ENCODE measurements at regions not wholly inside any gene's neighbourhood (a gene's known extent, or its start where the extent isn't known, plus 50 kb on each side); places are given as distances from the start of the nearest gene placed in this dataset.

- no peak for DNase-seq (ENCODE audit: low read depth in 3 of 3, low spot score in 2 of 3)
These were observed 140.1 kb upstream of the ATP2B1 start for GRCh38 chr12:89848732-89849131.

- DNase-seq (ENCODE audit: low read depth in 3 of 3, low spot score in 2 of 3): no peak
These were observed 137.9 kb upstream of the ATP2B1 start for GRCh38 chr12:89846473-89847055.

- DNase-seq (ENCODE audit: low read depth in 3 of 3, low spot score in 2 of 3): no peak
These were observed 137.1 kb upstream of the ATP2B1 start for GRCh38 chr12:89845767-89846166.

GRCh38 chr12:89845366-89845765 lies 136.7 kb upstream of the ATP2B1 start:
- DNase-seq (ENCODE audit: low read depth in 3 of 3, low spot score in 2 of 3): no peak

GRCh38 chr12:89844539-89844938 lies 135.9 kb upstream of the ATP2B1 start:
- no peak for DNase-seq (ENCODE audit: low read depth in 3 of 3, low spot score in 2 of 3)

- DNase-seq (ENCODE audit: low read depth in 3 of 3, low spot score in 2 of 3): no peak
These were observed 131.7 kb upstream of the ATP2B1 start for GRCh38 chr12:89840162-89840922.

- DNase-seq (ENCODE audit: low read depth in 3 of 3, low spot score in 2 of 3): no peak
These were observed 130.8 kb upstream of the ATP2B1 start for GRCh38 chr12:89839444-89839843.

GRCh38 chr12:89838833-89839232 lies 130.2 kb upstream of the ATP2B1 start:
- no peak for DNase-seq (ENCODE audit: low read depth in 3 of 3, low spot score in 2 of 3)

- no peak for DNase-seq (ENCODE audit: low read depth in 3 of 3, low spot score in 2 of 3)
These were observed 127.4 kb upstream of the ATP2B1 start for GRCh38 chr12:89836026-89836425.

GRCh38 chr12:89834676-89835075 lies 126.0 kb upstream of the ATP2B1 start:
- DNase-seq (ENCODE audit: low read depth in 3 of 3, low spot score in 2 of 3): no peak

- no peak for DNase-seq (ENCODE audit: low read depth in 3 of 3, low spot score in 2 of 3)
These were observed 125.0 kb upstream of the ATP2B1 start for GRCh38 chr12:89833337-89834252.

GRCh38 chr12:89832336-89832735 lies 123.7 kb upstream of the ATP2B1 start:
- no peak for DNase-seq (ENCODE audit: low read depth in 3 of 3, low spot score in 2 of 3)

- no peak for DNase-seq (ENCODE audit: low read depth in 3 of 3, low spot score in 2 of 3)
These were observed 122.9 kb upstream of the ATP2B1 start for GRCh38 chr12:89831310-89832095.

- DNase-seq (ENCODE audit: low read depth in 3 of 3, low spot score in 2 of 3): no peak
These were observed 120.9 kb upstream of the ATP2B1 start for GRCh38 chr12:89829434-89829975.

- no peak for DNase-seq (ENCODE audit: low read depth in 3 of 3, low spot score in 2 of 3)
These were observed 119.9 kb upstream of the ATP2B1 start for GRCh38 chr12:89828575-89828974.

GRCh38 chr12:89827592-89827991 lies 119.0 kb upstream of the ATP2B1 start:
- DNase-seq (ENCODE audit: low read depth in 3 of 3, low spot score in 2 of 3): no peak

- DNase-seq (ENCODE audit: low read depth in 3 of 3, low spot score in 2 of 3): no peak
These were observed 117.8 kb upstream of the ATP2B1 start for GRCh38 chr12:89826468-89826867.

- no peak for DNase-seq (ENCODE audit: low read depth in 3 of 3, low spot score in 2 of 3)
These were observed 117.2 kb upstream of the ATP2B1 start for GRCh38 chr12:89825591-89826449.

GRCh38 chr12:89824822-89825221 lies 116.2 kb upstream of the ATP2B1 start:
- DNase-seq (ENCODE audit: low read depth in 3 of 3, low spot score in 2 of 3): no peak

Data from right renal cortex interstitium (tissue), 3 donors.